ENCODE measurements at regions not wholly inside any gene's neighbourhood (a gene's known extent, or its start where the extent isn't known, plus 50 kb on each side); places are given as distances from the start of the nearest gene placed in this dataset.

DNA sequence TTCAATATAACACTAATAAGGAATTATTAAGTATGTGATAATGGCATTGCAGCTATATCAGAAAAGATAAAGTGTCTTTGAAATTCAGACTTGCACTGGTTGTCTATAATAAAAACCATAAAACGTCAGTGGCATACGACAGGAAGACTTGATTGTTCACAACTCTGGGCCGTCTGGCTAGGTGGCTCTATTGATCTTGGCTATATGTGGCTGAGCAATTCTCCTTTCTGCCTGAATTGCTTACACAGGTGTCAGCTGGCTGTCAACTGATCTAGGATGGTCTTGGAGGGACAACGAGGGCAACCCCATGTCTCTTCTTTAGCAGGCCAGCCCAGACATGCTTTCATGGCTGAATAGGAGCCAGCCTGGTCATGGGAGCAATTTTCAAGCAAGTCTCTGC lies 359.1 kb downstream of the QKI start:
- Histone ChIP-seq H3K36me3 (ENCODE audit: insufficient read depth, low read length) (no peaks in the 10 kb centered on the region), H3K9ac (ENCODE audit: low read depth, low read length) (no peak overlapping the region), H3K4me1 (ENCODE audit: insufficient read depth, low read length) (no peaks in the 10 kb centered on the region), H3K27me3 (ENCODE audit: insufficient read depth, low read length) (no peaks in the 10 kb centered on the region), H3K27ac (ENCODE audit: low read depth, low read length) (no peak overlapping the region), H3K4me3 (ENCODE audit: low read length) (no peak overlapping the region), H3K9me3 (ENCODE audit: insufficient read depth, low read depth, low read length) (no peaks in the 10 kb centered on the region)
- 92% methylated on average over 4 of the region's 4 CpGs for WGBS

DNA sequence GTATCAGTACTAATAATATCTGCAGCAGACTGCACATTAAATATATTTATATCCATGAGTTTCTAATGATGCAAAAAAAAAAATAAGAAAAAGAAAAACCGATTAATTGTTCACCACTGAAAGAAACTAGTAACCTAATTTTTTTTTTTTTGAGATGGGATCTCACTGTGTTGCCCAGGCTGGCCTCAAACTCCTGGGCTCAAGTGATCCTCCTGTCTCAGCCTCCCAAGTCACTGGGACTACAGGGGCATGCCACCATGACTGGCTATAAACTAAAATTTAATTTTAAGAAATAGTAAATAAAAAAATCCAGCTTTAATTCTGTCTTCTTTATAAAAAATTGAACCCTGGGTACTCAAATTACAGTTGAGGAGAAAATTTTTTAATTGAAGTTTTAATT lies 358.2 kb downstream of the QKI start:
- no peak overlapping the region for H3K27ac ChIP-seq (ENCODE audit: low read depth, low read length)
- WGBS = 100% methylated on average over 1 of the region's 1 CpG
- no peaks in the 10 kb centered on the region for H3K27me3 ChIP-seq (ENCODE audit: insufficient read depth, low read length)
- H3K4me3 ChIP-seq (ENCODE audit: low read length) = no peak overlapping the region
- no peaks in the 10 kb centered on the region for H3K36me3 ChIP-seq (ENCODE audit: insufficient read depth, low read length)
- H3K9me3 ChIP-seq (ENCODE audit: insufficient read depth, low read depth, low read length) = no peaks in the 10 kb centered on the region
- H3K9ac ChIP-seq (ENCODE audit: low read depth, low read length) = no peak overlapping the region
- no peaks in the 10 kb centered on the region for H3K4me1 ChIP-seq (ENCODE audit: insufficient read depth, low read length)

DNA sequence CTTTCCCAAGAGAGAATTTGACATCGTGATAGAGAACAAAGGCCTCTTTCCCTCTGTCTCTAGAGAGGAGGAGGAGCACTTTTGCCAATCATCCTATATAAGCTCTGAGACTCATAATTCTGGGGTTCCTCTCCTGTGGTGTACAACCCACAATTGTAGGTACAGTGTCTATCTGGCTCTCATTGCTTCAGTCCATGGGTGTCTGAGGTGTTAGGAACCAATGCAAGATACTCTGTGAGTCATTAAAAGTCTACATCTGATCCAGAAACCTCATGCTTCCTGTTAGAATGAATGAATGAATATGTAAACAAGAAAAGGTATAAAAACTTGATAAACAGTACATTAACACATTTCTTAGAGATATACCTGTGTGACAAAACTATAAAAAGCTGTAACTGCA lies 356.7 kb downstream of the QKI start:
- 73% methylated on average over 1 of the region's 1 CpG for WGBS
- Histone ChIP-seq H3K27ac (ENCODE audit: low read depth, low read length) (no peak overlapping the region), H3K9ac (ENCODE audit: low read depth, low read length) (no peak overlapping the region), H3K4me1 (ENCODE audit: insufficient read depth, low read length) (no peaks in the 10 kb centered on the region), H3K9me3 (ENCODE audit: insufficient read depth, low read depth, low read length) (no peaks in the 10 kb centered on the region), H3K4me3 (ENCODE audit: low read length) (no peak overlapping the region), H3K27me3 (ENCODE audit: insufficient read depth, low read length) (no peaks in the 10 kb centered on the region), H3K36me3 (ENCODE audit: insufficient read depth, low read length) (no peaks in the 10 kb centered on the region)

DNA sequence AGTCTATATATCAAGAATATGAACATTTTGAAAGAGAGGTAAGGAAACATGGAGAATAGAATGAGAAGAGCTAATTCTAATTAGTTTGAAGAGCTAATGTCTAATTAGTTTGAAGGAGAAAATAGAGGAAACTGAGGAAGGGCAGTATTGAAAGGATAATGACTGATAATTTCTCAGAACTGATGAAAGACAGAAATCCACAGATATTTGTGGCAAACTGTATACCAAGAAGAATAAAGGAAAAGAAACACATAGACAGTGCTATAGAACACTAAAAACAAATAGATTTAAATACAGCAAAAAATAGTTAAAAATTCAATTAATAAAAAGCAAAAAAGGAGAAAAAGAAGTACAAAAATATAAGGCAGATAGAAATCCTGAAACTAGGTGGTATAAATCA lies 354.4 kb downstream of the QKI start:
- no peaks in the 10 kb centered on the region for H3K27me3 ChIP-seq (ENCODE audit: insufficient read depth, low read length)
- no peaks in the 10 kb centered on the region for H3K9me3 ChIP-seq (ENCODE audit: insufficient read depth, low read depth, low read length)
- H3K36me3 ChIP-seq (ENCODE audit: insufficient read depth, low read length) = no peaks in the 10 kb centered on the region
- no peak overlapping the region for H3K9ac ChIP-seq (ENCODE audit: low read depth, low read length)
- H3K4me3 ChIP-seq (ENCODE audit: low read length) = no peak overlapping the region
- H3K4me1 ChIP-seq (ENCODE audit: insufficient read depth, low read length) = peaks cover 9% of the 10 kb centered on the region
- no peak overlapping the region for H3K27ac ChIP-seq (ENCODE audit: low read depth, low read length)

DNA sequence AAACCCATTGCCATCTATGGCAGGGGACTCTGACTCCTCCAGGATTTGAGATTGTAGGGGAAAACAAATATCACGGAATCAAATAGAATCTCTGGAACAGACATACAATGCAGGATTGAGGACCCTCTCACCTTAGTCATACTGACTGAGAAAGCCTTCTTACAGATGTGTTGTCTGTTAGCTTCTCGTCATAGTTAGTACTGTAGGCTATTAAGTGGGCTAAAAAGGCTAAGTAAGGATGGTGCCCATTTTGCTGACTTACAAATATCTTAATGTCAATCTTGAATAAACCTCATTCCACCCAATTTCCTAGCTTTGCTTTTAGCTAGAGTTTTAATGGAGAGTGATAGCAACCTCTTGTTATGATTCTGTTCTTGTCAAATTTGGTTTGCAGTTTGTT lies 352.4 kb downstream of the QKI start:
- Histone ChIP-seq H3K27me3 (ENCODE audit: insufficient read depth, low read length) (no peaks in the 10 kb centered on the region), H3K9ac (ENCODE audit: low read depth, low read length) (no peak overlapping the region), H3K4me1 (ENCODE audit: insufficient read depth, low read length) (peaks cover 9% of the 10 kb centered on the region), H3K4me3 (ENCODE audit: low read length) (no peak overlapping the region), H3K36me3 (ENCODE audit: insufficient read depth, low read length) (no peaks in the 10 kb centered on the region), H3K27ac (ENCODE audit: low read depth, low read length) (no peak overlapping the region), H3K9me3 (ENCODE audit: insufficient read depth, low read depth, low read length) (no peaks in the 10 kb centered on the region)
- WGBS = 95% methylated on average over 1 of the region's 2 CpGs

DNA sequence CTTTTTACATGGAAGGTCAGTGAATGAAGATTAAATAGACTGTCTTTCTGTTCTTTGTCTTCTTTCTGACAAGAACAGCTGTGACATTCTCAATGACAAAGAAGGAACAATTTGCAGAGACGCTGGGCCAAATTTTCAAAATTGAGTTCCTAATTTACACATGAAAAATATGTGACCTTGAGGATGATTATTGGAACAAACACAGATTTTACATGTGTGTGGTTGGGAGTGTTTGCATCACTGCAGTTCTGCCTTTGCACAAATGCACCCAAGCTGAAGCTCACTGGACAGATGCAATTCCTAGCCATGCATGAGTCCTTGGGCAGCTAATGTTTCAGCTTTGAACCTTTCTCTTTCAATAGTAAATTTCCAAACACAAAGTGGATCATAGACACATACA lies 350.8 kb downstream of the QKI start:
- Histone ChIP-seq H3K36me3 (ENCODE audit: insufficient read depth, low read length) (no peaks in the 10 kb centered on the region), H3K4me3 (ENCODE audit: low read length) (no peak overlapping the region), H3K27me3 (ENCODE audit: insufficient read depth, low read length) (no peaks in the 10 kb centered on the region), H3K9ac (ENCODE audit: low read depth, low read length) (no peak overlapping the region), H3K27ac (ENCODE audit: low read depth, low read length) (no peak overlapping the region), H3K9me3 (ENCODE audit: insufficient read depth, low read depth, low read length) (no peaks in the 10 kb centered on the region), H3K4me1 (ENCODE audit: insufficient read depth, low read length) (peaks cover 9% of the 10 kb centered on the region)
- 62% methylated on average over 1 of the region's 1 CpG for WGBS

DNA sequence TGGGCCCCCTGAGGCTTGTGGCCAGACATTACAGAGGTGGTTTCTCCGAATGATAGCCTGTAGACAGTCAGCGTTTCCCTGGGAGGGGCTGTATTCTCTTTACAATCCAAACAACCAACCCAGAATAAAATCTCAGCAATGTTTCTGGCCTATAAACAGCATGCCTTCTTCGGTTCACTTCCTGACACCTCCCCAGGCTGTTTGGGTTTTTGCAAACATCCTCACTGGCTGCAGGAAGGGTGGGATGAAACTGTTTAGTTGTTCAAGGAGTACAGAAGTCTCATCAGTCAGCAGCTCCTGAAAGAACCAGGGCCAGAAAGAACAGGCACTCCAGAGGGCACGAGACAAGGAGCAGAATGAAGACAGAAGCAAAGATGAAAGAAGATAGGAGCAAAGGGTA lies 350.0 kb downstream of the QKI start:
- Histone ChIP-seq H3K9ac (ENCODE audit: low read depth, low read length) (no peak overlapping the region), H3K4me3 (ENCODE audit: low read length) (no peak overlapping the region), H3K27me3 (ENCODE audit: insufficient read depth, low read length) (no peaks in the 10 kb centered on the region), H3K4me1 (ENCODE audit: insufficient read depth, low read length) (peaks cover 9% of the 10 kb centered on the region), H3K9me3 (ENCODE audit: insufficient read depth, low read depth, low read length) (no peaks in the 10 kb centered on the region), H3K36me3 (ENCODE audit: insufficient read depth, low read length) (no peaks in the 10 kb centered on the region), H3K27ac (ENCODE audit: low read depth, low read length) (no peak overlapping the region)
- WGBS = 87% methylated on average over 4 of the region's 4 CpGs

DNA sequence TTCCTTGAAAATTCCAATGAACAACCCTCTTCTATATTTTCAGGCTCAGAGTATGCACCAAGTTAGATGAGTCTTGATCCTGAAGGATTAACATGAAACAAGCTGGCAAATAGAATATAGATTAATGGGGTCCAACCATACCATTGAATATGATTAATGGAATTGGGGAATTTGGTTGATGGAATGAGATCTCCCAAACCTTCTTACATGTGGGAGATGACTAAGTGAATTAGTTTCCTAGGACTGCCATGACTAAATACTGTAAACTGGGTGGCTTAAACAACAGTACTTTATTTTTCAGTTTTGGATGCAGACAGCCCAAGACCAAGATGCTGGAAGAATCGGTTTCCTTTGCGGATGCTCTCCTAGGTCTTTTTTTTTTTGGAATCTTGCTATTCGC lies 347.0 kb downstream of the QKI start:
- Histone ChIP-seq H3K4me1 (ENCODE audit: insufficient read depth, low read length) (peaks cover 11% of the 10 kb centered on the region), H3K27me3 (ENCODE audit: insufficient read depth, low read length) (no peaks in the 10 kb centered on the region)
- WGBS = 81% methylated on average over 3 of the region's 3 CpGs

DNA sequence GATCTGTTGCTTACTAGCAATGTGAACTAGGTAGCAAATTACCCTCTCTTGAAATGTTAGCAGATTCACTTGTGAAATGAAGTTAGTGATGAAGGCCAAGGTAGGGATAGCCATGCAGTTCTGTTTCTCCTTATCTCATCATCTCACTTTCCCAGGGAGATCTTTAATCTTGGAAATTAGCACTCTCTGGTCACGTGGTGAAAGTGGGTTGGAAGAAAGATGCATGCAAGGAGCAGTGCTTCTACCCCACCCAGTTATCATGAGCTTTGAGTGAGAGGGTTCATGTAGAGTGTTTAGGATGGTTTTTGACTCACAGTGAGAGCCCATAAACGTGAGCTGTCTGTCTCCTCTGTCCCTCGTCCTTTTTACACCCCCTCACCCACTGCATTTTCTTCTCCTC lies 346.3 kb downstream of the QKI start:
- Histone ChIP-seq H3K9ac (ENCODE audit: low read depth, low read length) (no peak overlapping the region), H3K27me3 (ENCODE audit: insufficient read depth, low read length) (no peaks in the 10 kb centered on the region), H3K27ac (ENCODE audit: low read depth, low read length) (no peak overlapping the region), H3K36me3 (ENCODE audit: insufficient read depth, low read length) (no peaks in the 10 kb centered on the region), H3K4me3 (ENCODE audit: low read length) (no peak overlapping the region), H3K9me3 (ENCODE audit: insufficient read depth, low read depth, low read length) (no peaks in the 10 kb centered on the region), H3K4me1 (ENCODE audit: insufficient read depth, low read length) (peaks cover 11% of the 10 kb centered on the region)
- WGBS = 80% methylated on average over 3 of the region's 3 CpGs

More for the DNA sequence above, 347.0 kb downstream of the QKI start:
- Histone ChIP-seq H3K27ac (ENCODE audit: low read depth, low read length) (no peak overlapping the region), H3K9me3 (ENCODE audit: insufficient read depth, low read depth, low read length) (no peaks in the 10 kb centered on the region), H3K36me3 (ENCODE audit: insufficient read depth, low read length) (no peaks in the 10 kb centered on the region), H3K9ac (ENCODE audit: low read depth, low read length) (no peak overlapping the region), H3K4me3 (ENCODE audit: low read length) (no peak overlapping the region)

DNA sequence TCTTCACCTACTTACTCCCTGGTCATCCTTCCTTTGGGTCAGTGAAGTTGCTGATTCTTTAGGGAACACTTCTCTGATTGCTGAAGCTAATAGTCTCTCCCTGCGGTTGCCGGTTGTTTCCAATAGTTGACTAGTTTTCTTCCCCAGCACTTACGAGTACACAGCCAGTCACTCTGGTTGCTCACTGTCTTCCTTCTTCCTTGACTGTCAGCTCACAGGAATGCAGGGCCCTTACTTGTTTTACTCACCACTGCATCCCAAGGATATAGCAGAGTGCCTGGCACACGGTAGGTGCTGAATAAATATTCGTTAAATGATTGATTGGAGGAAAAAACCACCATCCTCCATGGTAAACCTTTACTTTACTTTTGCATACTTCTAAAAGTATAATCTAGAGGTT lies 345.0 kb downstream of the QKI start:
- H3K27ac ChIP-seq (ENCODE audit: low read depth, low read length) = no peak overlapping the region
- no peak overlapping the region for H3K4me3 ChIP-seq (ENCODE audit: low read length)
- no peak overlapping the region for H3K9ac ChIP-seq (ENCODE audit: low read depth, low read length)
- 90% methylated on average over 5 of the region's 5 CpGs for WGBS
- no peaks in the 10 kb centered on the region for H3K27me3 ChIP-seq (ENCODE audit: insufficient read depth, low read length)
- H3K4me1 ChIP-seq (ENCODE audit: insufficient read depth, low read length) = peaks cover 4% of the 10 kb centered on the region
- no peaks in the 10 kb centered on the region for H3K9me3 ChIP-seq (ENCODE audit: insufficient read depth, low read depth, low read length)
- H3K36me3 ChIP-seq (ENCODE audit: insufficient read depth, low read length) = no peaks in the 10 kb centered on the region

DNA sequence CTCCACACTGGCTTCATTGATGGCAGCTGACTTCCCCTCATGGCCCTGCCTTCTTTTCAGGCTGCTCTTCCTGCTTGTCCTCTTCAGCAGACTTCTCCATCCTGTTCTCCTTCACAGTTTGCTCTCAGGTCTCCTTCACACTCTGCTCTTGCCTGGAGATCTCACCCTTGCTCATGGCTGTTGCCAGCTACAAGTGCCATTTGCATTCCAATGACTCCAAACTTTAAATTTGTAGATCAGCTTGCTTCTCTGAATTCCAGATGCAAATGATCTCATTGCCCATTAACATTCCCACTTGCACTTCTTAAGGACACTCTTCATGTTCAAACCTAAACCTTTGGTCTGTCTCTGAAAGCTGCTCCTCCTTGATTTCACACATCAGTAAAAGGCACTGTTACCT lies 343.0 kb downstream of the QKI start:
- H3K4me3 ChIP-seq (ENCODE audit: low read length) = no peak overlapping the region
- no peaks in the 10 kb centered on the region for H3K27me3 ChIP-seq (ENCODE audit: insufficient read depth, low read length)
- no peaks in the 10 kb centered on the region for H3K36me3 ChIP-seq (ENCODE audit: insufficient read depth, low read length)
- H3K9me3 ChIP-seq (ENCODE audit: insufficient read depth, low read depth, low read length) = no peaks in the 10 kb centered on the region
- no peak overlapping the region for H3K27ac ChIP-seq (ENCODE audit: low read depth, low read length)
- peaks cover 2% of the 10 kb centered on the region; the same call in 1 of the 2 replicates for H3K4me1 ChIP-seq (ENCODE audit: insufficient read depth, low read length)
- H3K9ac ChIP-seq (ENCODE audit: low read depth, low read length) = no peak overlapping the region

DNA sequence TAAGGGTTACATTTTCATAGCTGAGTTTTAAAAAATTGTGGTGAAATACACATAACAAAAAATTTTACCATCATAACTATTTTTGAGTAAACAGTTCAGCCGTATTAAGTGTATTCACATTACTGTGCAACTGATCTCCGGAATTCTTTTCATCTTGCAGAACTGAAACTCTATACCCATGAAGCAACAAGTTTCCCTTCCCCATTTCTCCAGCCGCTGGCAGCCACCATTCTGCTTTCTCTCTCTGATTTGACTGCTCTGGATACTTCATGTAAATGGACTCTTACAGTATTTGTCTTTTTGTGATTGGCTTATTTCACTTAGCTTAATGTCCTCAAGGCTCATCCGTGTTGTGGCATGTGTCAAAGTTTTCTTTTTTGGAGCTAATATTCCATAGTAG lies 341.6 kb downstream of the QKI start:
- H3K9me3 ChIP-seq (ENCODE audit: insufficient read depth, low read depth, low read length) = no peaks in the 10 kb centered on the region
- H3K27me3 ChIP-seq (ENCODE audit: insufficient read depth, low read length) = no peaks in the 10 kb centered on the region
- no peak overlapping the region for H3K27ac ChIP-seq (ENCODE audit: low read depth, low read length)
- no peak overlapping the region for H3K4me3 ChIP-seq (ENCODE audit: low read length)
- 98% methylated on average over 3 of the region's 4 CpGs for WGBS
- H3K4me1 ChIP-seq (ENCODE audit: insufficient read depth, low read length) = peaks cover 2% of the 10 kb centered on the region; the same call in 1 of the 2 replicates
- no peak overlapping the region for H3K9ac ChIP-seq (ENCODE audit: low read depth, low read length)
- H3K36me3 ChIP-seq (ENCODE audit: insufficient read depth, low read length) = no peaks in the 10 kb centered on the region

Measured in HUES64 (cell line).